HCT116 (cell line): ENCODE measurements at regions not wholly inside any gene's neighbourhood (a gene's known extent, or its start where the extent isn't known, plus 50 kb on each side); places are given as distances from the start of the nearest gene placed in this dataset.

Experiments
- CTCF ChIP-seq, 3 experiments: fragments of 200-600 bp in 1 of 3; sonication (generic) in 1 of 3; IDR thresholded peaks in 2 of 3; conservative IDR thresholded peaks in 1 of 3; 2 replicates each; pipeline ENCODE4 v1.5.1; 2012 to 2017; ENCODE audit warnings: low read depth in 2 of 3, low read length in 2 of 3, antibody characterized with exemption in 1 of 3, borderline replicate concordance in 1 of 3, control low read depth in 1 of 3, mild to moderate bottlenecking in 1 of 3, mixed read lengths in 1 of 3, mixed run types in 1 of 3, moderate library complexity in 1 of 3; ENCODE audit not compliant: insufficient read depth in 1 of 3
- EGR1 ChIP-seq: IDR thresholded peaks from 2 replicates; pipeline ENCODE4 v1.6.1; 2012; ENCODE audit warnings: low read depth
- EZH2 ChIP-seq: fragments of 200-600 bp; sonication (generic); IDR thresholded peaks from 2 replicates; pipeline ENCODE4 v1.6.1; 2017; ENCODE audit warnings: antibody characterized with exemption, mixed run types
- EZH2phosphoT487 ChIP-seq: fragments of 200-600 bp; IDR thresholded peaks from 2 replicates; pipeline ENCODE4 v1.6.1; 2018; ENCODE audit warnings: antibody characterized with exemption, borderline replicate concordance
- JUND ChIP-seq: IDR thresholded peaks from 2 replicates; pipeline ENCODE4 v1.6.1; 2012
- MAX ChIP-seq: IDR thresholded peaks from 2 replicates; pipeline ENCODE4 v1.6.1; 2012
- POLR2A ChIP-seq: IDR thresholded peaks from 2 replicates; pipeline ENCODE4 v1.7.0; 2011; ENCODE audit warnings: borderline replicate concordance; ENCODE audit not compliant: insufficient read depth, insufficient read length; ENCODE audit errors: extremely low read depth
- POLR2AphosphoS5 ChIP-seq: IDR thresholded peaks from 2 replicates; pipeline ENCODE4 v1.6.1; 2011; ENCODE audit warnings: mild to moderate bottlenecking, low read depth, low read length, moderate library complexity
- SIN3A ChIP-seq: IDR thresholded peaks from 2 replicates; pipeline ENCODE4 v1.6.1; 2012; ENCODE audit warnings: low read depth
- SP1 ChIP-seq: IDR thresholded peaks from 2 replicates; pipeline ENCODE4 v1.6.1; 2012; ENCODE audit warnings: low read depth
- SRF ChIP-seq: IDR thresholded peaks from 2 replicates; pipeline ENCODE4 v1.6.1; 2012; ENCODE audit warnings: low read depth
- ZBTB33 ChIP-seq: IDR thresholded peaks from 2 replicates; pipeline ENCODE4 v1.6.1; 2011; ENCODE audit warnings: mild to moderate bottlenecking, low read length, moderate library complexity; ENCODE audit not compliant: insufficient replicate concordance; ENCODE audit errors: extremely low read depth

- no peak for TF ChIP-seq JUND
- no peak for TF ChIP-seq POLR2A
- no peak for TF ChIP-seq SIN3A
- no peak for TF ChIP-seq CTCF (IDR thresholded peaks at IDR 0.05 in 2 of 3, conservative IDR thresholded peaks at IDR 0.05 in 1 of 3; ENCODE audit: borderline replicate concordance in 1 of 3, insufficient read depth in 1 of 3, low read depth in 2 of 3, low read length in 2 of 3)
- no peak for TF ChIP-seq SRF
- no peak for TF ChIP-seq EZH2
- TF ChIP-seq POLR2AphosphoS5, result no peak
- TF ChIP-seq SP1, result no peak
- no peak for TF ChIP-seq EGR1
- no peak for TF ChIP-seq MAX
- TF ChIP-seq ZBTB33, result no peak
- TF ChIP-seq EZH2phosphoT487, result no peak
These were observed 61.1 kb downstream of the RIN2 start for GRCh38 chr20:19819149-19819548.
